Liver (tissue), 3 donors: ENCODE measurements at regions not wholly inside any gene's neighbourhood (a gene's known extent, or its start where the extent isn't known, plus 50 kb on each side); places are given as distances from the start of the nearest gene placed in this dataset.

ENCODE experiments used
- CTCF ChIP-seq: fragments of 150-350 bp; IDR thresholded peaks from 2 replicates; pipeline ENCODE4 v1.5.1; 2017; ENCODE audit warnings: improper control_type of control experiment, low read depth, low read length; ENCODE audit not compliant: missing input control
- RAD21 ChIP-seq, 2 donors: IDR thresholded peaks; 2 replicates each; pipeline ENCODE4 v1.6.1; 2016; ENCODE audit warnings: antibody characterized with exemption in 2 of 2, mild to moderate bottlenecking in 2 of 2
- YY1 ChIP-seq: IDR thresholded peaks from 2 replicates; pipeline ENCODE4 v1.6.1; 2016; ENCODE audit warnings: antibody characterized with exemption, mild to moderate bottlenecking
- donor health status: healthy.
- donor health status: healthy.

- TF ChIP-seq RAD21 (IDR thresholded peaks at IDR 0.05) (no peak), CTCF (no peak), YY1 (no peak)
Measured at GRCh38 chr1:98203466-98203865, 282.6 kb upstream of the DPYD start.
